GM12878 (cell line): ENCODE measurements at regions not wholly inside any gene's neighbourhood (a gene's known extent, or its start where the extent isn't known, plus 50 kb on each side); places are given as distances from the start of the nearest gene placed in this dataset.

ENCODE experiments used
- CBX5 ChIP-seq: sonication (generic); IDR thresholded peaks from 2 replicates; pipeline ENCODE4 v1.6.1; 2016; ENCODE audit warnings: low read depth, moderate library complexity, mild to moderate bottlenecking, inconsistent platforms
- CHD4 ChIP-seq: fragments of 200-600 bp; sonication (generic); IDR thresholded peaks from 2 replicates; pipeline ENCODE4 v1.6.1; 2016; ENCODE audit warnings: mild to moderate bottlenecking
- GATAD2B ChIP-seq: fragments of 450-650 bp; conservative IDR thresholded peaks from 2 replicates; pipeline ENCODE4 v1.6.1; 2017; ENCODE audit warnings: low read depth, mild to moderate bottlenecking, moderate library complexity
- IKZF2 ChIP-seq, 2 experiments: fragments of 450-650 bp; IDR thresholded peaks; 2 replicates each; pipeline ENCODE4 v1.6.1; 2017; ENCODE audit warnings: mild to moderate bottlenecking in 2 of 2, moderate library complexity in 2 of 2
- MYC ChIP-seq: IDR thresholded peaks from 2 replicates; pipeline ENCODE4 v1.6.1; 2011; ENCODE audit warnings: mild to moderate bottlenecking, low read length, moderate library complexity, inconsistent platforms; ENCODE audit not compliant: insufficient read depth, insufficient replicate concordance, insufficient read length, severe bottlenecking
- NFYA ChIP-seq: IDR thresholded peaks from 2 replicates; pipeline ENCODE4 v1.6.1; 2011; ENCODE audit warnings: low read depth, mild to moderate bottlenecking, low read length, improper control_type of control experiment, borderline replicate concordance
- NR2C1 ChIP-seq: fragments of 450-650 bp; IDR thresholded peaks from 2 replicates; pipeline ENCODE4 v1.6.1; 2017; ENCODE audit warnings: antibody characterized with exemption, mild to moderate bottlenecking, moderate library complexity
- STAT1 ChIP-seq: fragments of 450-650 bp; conservative IDR thresholded peaks from 2 replicates; pipeline ENCODE4 v1.6.1; 2014; ENCODE audit warnings: antibody characterized with exemption, mild to moderate bottlenecking
- TAF1 ChIP-seq: IDR thresholded peaks from 2 replicates; pipeline ENCODE4 v1.6.1; 2011; ENCODE audit warnings: mild to moderate bottlenecking, low read depth, low read length, borderline replicate concordance
- ZBED1 ChIP-seq: IDR thresholded peaks from 2 replicates; pipeline ENCODE4 v1.6.1; 2016; ENCODE audit warnings: borderline replicate concordance
- ZNF384 ChIP-seq: IDR thresholded peaks from 2 replicates; pipeline ENCODE4 v1.6.1; 2012; ENCODE audit warnings: low read depth, mild to moderate bottlenecking, low read length, improper control_type of control experiment, borderline replicate concordance
- TF ChIP-seq, protein P1 (sequence below): fragments of 450-650 bp; conservative IDR thresholded peaks from 2 replicates; pipeline ENCODE4 v1.6.1; 2017; ENCODE audit warnings: mild to moderate bottlenecking, moderate library complexity
- TF ChIP-seq, protein P2 (sequence below): fragments of 450-650 bp; formaldehyde crosslinking; IDR thresholded peaks from 2 replicates; pipeline ENCODE4 v1.4.0; 2020; ENCODE audit warnings: mild to moderate bottlenecking, moderate library complexity
- TF ChIP-seq, protein P3 (sequence below): fragments of 150-350 bp; IDR thresholded peaks from 2 replicates; pipeline ENCODE4 v1.6.1; 2014; ENCODE audit warnings: mild to moderate bottlenecking, low read depth, low read length
- TF ChIP-seq, protein P4 (sequence below): fragments of 450-650 bp; IDR thresholded peaks from 2 replicates; pipeline ENCODE4 v1.6.1; 2017; ENCODE audit warnings: mild to moderate bottlenecking, low read depth, inconsistent platforms; ENCODE audit not compliant: poor library complexity, severe bottlenecking
- TF ChIP-seq, protein P5 (sequence below): fragments of 450-650 bp; IDR thresholded peaks from 2 replicates; pipeline ENCODE4 v1.6.1; 2017; ENCODE audit warnings: low read depth, mild to moderate bottlenecking, moderate library complexity

DNA sequence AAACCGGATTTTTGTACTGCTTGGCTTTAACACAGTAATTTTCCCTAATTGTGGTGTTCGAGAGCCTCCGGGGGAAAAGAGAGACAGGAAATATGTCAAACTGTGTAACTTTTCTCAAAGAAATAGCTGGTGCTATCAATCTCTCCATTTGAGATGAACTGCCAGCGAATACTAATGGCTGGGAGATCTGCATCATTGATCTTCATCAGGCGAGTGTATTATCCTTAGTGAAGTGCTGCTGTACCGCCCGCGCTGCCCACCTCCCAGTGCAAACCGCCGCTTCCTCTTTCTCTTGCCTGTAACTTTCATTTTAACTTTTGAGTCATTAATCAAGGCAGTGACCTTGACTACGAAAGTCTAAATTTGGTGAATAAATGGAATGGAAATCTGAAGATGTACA lies 246.1 kb upstream of the ST6GAL2 start (continued):
- TF ChIP-seq, protein P1, sequence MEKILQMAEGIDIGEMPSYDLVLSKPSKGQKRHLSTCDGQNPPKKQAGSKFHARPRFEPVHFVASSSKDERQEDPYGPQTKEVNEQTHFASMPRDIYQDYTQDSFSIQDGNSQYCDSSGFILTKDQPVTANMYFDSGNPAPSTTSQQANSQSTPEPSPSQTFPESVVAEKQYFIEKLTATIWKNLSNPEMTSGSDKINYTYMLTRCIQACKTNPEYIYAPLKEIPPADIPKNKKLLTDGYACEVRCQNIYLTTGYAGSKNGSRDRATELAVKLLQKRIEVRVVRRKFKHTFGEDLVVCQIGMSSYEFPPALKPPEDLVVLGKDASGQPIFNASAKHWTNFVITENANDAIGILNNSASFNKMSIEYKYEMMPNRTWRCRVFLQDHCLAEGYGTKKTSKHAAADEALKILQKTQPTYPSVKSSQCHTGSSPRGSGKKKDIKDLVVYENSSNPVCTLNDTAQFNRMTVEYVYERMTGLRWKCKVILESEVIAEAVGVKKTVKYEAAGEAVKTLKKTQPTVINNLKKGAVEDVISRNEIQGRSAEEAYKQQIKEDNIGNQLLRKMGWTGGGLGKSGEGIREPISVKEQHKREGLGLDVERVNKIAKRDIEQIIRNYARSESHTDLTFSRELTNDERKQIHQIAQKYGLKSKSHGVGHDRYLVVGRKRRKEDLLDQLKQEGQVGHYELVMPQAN = no peak
- TF ChIP-seq, protein P2, sequence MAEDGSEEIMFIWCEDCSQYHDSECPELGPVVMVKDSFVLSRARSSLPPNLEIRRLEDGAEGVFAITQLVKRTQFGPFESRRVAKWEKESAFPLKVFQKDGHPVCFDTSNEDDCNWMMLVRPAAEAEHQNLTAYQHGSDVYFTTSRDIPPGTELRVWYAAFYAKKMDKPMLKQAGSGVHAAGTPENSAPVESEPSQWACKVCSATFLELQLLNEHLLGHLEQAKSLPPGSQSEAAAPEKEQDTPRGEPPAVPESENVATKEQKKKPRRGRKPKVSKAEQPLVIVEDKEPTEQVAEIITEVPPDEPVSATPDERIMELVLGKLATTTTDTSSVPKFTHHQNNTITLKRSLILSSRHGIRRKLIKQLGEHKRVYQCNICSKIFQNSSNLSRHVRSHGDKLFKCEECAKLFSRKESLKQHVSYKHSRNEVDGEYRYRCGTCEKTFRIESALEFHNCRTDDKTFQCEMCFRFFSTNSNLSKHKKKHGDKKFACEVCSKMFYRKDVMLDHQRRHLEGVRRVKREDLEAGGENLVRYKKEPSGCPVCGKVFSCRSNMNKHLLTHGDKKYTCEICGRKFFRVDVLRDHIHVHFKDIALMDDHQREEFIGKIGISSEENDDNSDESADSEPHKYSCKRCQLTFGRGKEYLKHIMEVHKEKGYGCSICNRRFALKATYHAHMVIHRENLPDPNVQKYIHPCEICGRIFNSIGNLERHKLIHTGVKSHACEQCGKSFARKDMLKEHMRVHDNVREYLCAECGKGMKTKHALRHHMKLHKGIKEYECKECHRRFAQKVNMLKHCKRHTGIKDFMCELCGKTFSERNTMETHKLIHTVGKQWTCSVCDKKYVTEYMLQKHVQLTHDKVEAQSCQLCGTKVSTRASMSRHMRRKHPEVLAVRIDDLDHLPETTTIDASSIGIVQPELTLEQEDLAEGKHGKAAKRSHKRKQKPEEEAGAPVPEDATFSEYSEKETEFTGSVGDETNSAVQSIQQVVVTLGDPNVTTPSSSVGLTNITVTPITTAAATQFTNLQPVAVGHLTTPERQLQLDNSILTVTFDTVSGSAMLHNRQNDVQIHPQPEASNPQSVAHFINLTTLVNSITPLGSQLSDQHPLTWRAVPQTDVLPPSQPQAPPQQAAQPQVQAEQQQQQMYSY (CRISPR knock-in tag) = no peak
- TF ChIP-seq IKZF2 (IDR thresholded peaks at IDR 0.05) = peak in 1 of 2 experiments; percentile 26; a peak in 2 of 4 replicates
- TF ChIP-seq, protein P3, sequence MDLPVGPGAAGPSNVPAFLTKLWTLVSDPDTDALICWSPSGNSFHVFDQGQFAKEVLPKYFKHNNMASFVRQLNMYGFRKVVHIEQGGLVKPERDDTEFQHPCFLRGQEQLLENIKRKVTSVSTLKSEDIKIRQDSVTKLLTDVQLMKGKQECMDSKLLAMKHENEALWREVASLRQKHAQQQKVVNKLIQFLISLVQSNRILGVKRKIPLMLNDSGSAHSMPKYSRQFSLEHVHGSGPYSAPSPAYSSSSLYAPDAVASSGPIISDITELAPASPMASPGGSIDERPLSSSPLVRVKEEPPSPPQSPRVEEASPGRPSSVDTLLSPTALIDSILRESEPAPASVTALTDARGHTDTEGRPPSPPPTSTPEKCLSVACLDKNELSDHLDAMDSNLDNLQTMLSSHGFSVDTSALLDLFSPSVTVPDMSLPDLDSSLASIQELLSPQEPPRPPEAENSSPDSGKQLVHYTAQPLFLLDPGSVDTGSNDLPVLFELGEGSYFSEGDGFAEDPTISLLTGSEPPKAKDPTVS = no peak
- TF ChIP-seq, protein P4, sequence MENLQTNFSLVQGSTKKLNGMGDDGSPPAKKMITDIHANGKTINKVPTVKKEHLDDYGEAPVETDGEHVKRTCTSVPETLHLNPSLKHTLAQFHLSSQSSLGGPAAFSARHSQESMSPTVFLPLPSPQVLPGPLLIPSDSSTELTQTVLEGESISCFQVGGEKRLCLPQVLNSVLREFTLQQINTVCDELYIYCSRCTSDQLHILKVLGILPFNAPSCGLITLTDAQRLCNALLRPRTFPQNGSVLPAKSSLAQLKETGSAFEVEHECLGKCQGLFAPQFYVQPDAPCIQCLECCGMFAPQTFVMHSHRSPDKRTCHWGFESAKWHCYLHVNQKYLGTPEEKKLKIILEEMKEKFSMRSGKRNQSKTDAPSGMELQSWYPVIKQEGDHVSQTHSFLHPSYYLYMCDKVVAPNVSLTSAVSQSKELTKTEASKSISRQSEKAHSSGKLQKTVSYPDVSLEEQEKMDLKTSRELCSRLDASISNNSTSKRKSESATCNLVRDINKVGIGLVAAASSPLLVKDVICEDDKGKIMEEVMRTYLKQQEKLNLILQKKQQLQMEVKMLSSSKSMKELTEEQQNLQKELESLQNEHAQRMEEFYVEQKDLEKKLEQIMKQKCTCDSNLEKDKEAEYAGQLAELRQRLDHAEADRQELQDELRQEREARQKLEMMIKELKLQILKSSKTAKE = no peak
- TF ChIP-seq CBX5 = no peak
- no peak for TF ChIP-seq STAT1
- peak; percentile 29; the same call in 1 of the 2 replicates for TF ChIP-seq GATAD2B
- TF ChIP-seq, protein P5, sequence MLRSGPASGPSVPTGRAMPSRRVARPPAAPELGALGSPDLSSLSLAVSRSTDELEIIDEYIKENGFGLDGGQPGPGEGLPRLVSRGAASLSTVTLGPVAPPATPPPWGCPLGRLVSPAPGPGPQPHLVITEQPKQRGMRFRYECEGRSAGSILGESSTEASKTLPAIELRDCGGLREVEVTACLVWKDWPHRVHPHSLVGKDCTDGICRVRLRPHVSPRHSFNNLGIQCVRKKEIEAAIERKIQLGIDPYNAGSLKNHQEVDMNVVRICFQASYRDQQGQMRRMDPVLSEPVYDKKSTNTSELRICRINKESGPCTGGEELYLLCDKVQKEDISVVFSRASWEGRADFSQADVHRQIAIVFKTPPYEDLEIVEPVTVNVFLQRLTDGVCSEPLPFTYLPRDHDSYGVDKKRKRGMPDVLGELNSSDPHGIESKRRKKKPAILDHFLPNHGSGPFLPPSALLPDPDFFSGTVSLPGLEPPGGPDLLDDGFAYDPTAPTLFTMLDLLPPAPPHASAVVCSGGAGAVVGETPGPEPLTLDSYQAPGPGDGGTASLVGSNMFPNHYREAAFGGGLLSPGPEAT = no peak
- TF ChIP-seq NFYA = no peak
- no peak for TF ChIP-seq TAF1
- no peak for TF ChIP-seq ZNF384
- no peak for TF ChIP-seq NR2C1
- TF ChIP-seq CHD4 = no peak
- no peak for TF ChIP-seq ZBED1
- TF ChIP-seq MYC = no peak
